Effector memory CD4-positive, alpha-beta T cell (primary cell): ENCODE measurements at regions not wholly inside any gene's neighbourhood (a gene's known extent, or its start where the extent isn't known, plus 50 kb on each side); places are given as distances from the start of the nearest gene placed in this dataset.
"Not testable (repeated sequence)": the region's sequence is repeated elsewhere in the genome, so short reads cannot be mapped to it uniquely, and the experiment has no call there.

ENCODE experiments used
- DNase-seq, 3 donors: peaks; one replicate each; pipeline ENCODE4 v3.0.0-alpha.2; 2020
- H3K27ac ChIP-seq: 2 replicates; pipeline ENCODE4 v1.7.0; 2013; ENCODE audit warnings: mild to moderate bottlenecking, low read length, moderate library complexity; ENCODE audit not compliant: insufficient read depth, poor library complexity, severe bottlenecking
- H3K27me3 ChIP-seq: replicated peaks from 2 replicates; pipeline ENCODE4 v1.7.0; 2013; ENCODE audit warnings: mild to moderate bottlenecking, low read length; ENCODE audit not compliant: insufficient read depth, control insufficient read depth, poor library complexity, severe bottlenecking
- H3K36me3 ChIP-seq: 2 replicates; pipeline ENCODE4 v1.7.0; 2013; ENCODE audit warnings: mild to moderate bottlenecking, low read length, moderate library complexity; ENCODE audit not compliant: control insufficient read depth, insufficient read depth
- H3K4me1 ChIP-seq: 2 replicates; pipeline ENCODE4 v1.7.0; 2013; ENCODE audit warnings: low read length, mild to moderate bottlenecking; ENCODE audit not compliant: control insufficient read depth, insufficient read depth, poor library complexity, severe bottlenecking
- H3K4me3 ChIP-seq: 2 replicates; pipeline ENCODE4 v1.7.0; 2013; ENCODE audit warnings: low read length, low read depth, mild to moderate bottlenecking; ENCODE audit not compliant: insufficient read depth, poor library complexity, severe bottlenecking
- H3K9me3 ChIP-seq: 2 replicates; pipeline ENCODE4 v1.7.0; 2013; ENCODE audit warnings: mild to moderate bottlenecking, low read length, moderate library complexity; ENCODE audit not compliant: control insufficient read depth

GRCh38 chrX:140396326-140396725, 108.5 kb downstream of the SOX3 start:
- not testable (repeated sequence) for H3K4me3 ChIP-seq, H3K27ac ChIP-seq, H3K27me3 ChIP-seq, H3K9me3 ChIP-seq, H3K36me3 ChIP-seq, H3K4me1 ChIP-seq, DNase-seq

GRCh38 chrX:140393507-140393906, 111.4 kb downstream of the SOX3 start:
- Histone ChIP-seq H3K36me3 (no peaks in the 10 kb centered on the region), H3K4me3 (no peak overlapping the region), H3K27me3 (no peaks in the 10 kb centered on the region), H3K27ac (no peak overlapping the region), H3K4me1 (no peaks in the 10 kb centered on the region), H3K9me3 (no peaks in the 10 kb centered on the region)
- DNase-seq = no peak

DNA sequence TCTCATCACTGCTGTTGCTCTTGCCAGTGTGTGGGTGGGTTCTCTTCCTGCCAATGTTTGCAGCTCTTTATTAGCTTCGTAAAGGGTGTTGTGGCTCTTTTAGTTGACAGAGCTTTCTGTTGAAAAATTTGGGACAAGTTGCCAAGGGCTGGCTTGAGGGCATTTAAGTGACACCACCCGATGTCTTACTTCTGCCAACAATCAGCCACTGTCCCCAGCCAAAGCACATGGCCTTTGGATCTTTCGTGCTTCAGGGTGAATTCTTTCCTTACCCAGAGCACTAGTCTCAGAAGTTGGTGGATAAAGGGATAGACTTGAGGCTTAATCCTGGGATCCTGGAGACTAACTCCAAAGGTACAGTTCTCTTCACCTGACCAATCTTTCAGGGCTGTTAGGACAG, 113.6 kb downstream of the SOX3 start:
- Histone ChIP-seq H3K9me3 (no peaks in the 10 kb centered on the region), H3K4me1 (no peaks in the 10 kb centered on the region), H3K36me3 (no peaks in the 10 kb centered on the region), H3K27me3 (no peaks in the 10 kb centered on the region), H3K4me3 (no peak overlapping the region), H3K27ac (no peak overlapping the region)
- no peak for DNase-seq

GRCh38 chrX:140389331-140389730, 115.5 kb downstream of the SOX3 start:
- Histone ChIP-seq H3K4me3 (no peak overlapping the region), H3K4me1 (no peaks in the 10 kb centered on the region), H3K27me3 (no peaks in the 10 kb centered on the region), H3K9me3 (no peaks in the 10 kb centered on the region), H3K36me3 (no peaks in the 10 kb centered on the region), H3K27ac (no peak overlapping the region)
- no peak for DNase-seq

- Histone ChIP-seq H3K4me3 (no peak overlapping the region), H3K9me3 (no peaks in the 10 kb centered on the region), H3K4me1 (no peaks in the 10 kb centered on the region), H3K27ac (no peak overlapping the region), H3K27me3 (no peaks in the 10 kb centered on the region), H3K36me3 (no peaks in the 10 kb centered on the region)
- DNase-seq = no peak
Observed at GRCh38 chrX:140362861-140363260, 142.0 kb downstream of the SOX3 start.

- H3K27me3 ChIP-seq = no peaks in the 10 kb centered on the region
- no peaks in the 10 kb centered on the region for H3K9me3 ChIP-seq
- H3K4me1 ChIP-seq = no peaks in the 10 kb centered on the region
- H3K27ac ChIP-seq = no peak overlapping the region
- DNase-seq = no peak
- H3K4me3 ChIP-seq = no peak overlapping the region
- no peaks in the 10 kb centered on the region for H3K36me3 ChIP-seq
Observed at GRCh38 chrX:140360924-140361323, 143.9 kb downstream of the SOX3 start.

DNA sequence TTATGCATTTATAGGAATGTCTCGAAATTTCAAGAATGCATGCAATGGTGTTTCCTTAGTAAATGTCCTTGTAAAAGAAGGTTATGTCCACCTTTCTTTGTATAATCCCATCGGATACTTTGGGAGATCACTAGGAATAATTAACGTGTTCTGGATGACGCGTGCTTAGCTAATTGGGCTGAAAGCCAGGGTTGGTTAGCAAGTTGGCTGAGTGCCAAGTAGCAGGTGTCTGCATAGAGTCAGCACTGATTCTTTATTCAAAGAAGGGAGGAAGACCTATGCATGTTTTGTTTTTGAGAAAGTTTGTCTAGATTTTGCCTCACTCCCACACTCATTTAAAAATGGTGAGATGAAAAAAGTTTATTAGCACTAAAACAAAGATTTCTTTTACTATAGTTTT, 144.6 kb downstream of the SOX3 start:
- no peak overlapping the region for H3K27ac ChIP-seq
- H3K27me3 ChIP-seq = no peaks in the 10 kb centered on the region
- no peaks in the 10 kb centered on the region for H3K36me3 ChIP-seq
- H3K4me3 ChIP-seq = no peak overlapping the region
- no peaks in the 10 kb centered on the region for H3K4me1 ChIP-seq
- H3K9me3 ChIP-seq = no peaks in the 10 kb centered on the region
- DNase-seq = no peak

DNA sequence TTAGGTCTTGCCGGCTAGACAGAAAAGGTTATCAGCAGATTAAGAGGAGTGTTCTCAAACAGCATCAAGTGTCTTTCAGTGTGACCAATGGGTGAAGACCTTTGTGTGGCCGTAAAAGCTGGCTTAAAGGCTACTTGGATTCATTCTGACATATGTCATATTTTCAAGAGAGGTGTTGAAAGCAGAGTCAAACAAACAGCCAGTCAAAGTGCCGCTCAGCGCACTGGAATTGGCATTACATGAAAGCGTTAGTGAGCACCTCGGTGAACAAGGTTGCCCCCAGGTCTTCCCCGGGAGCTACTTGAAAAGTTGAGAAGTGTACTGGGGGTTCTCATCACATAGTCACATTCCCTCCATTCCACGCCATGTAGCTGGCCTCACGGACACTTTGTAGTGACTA, 148.9 kb downstream of the SOX3 start:
- Histone ChIP-seq H3K9me3 (no peaks in the 10 kb centered on the region), H3K27ac (no peak overlapping the region)
- no peak for DNase-seq

GRCh38 chrX:140355429-140355828, 149.4 kb downstream of the SOX3 start:
- H3K27ac ChIP-seq = no peak overlapping the region
- no peaks in the 10 kb centered on the region for H3K9me3 ChIP-seq
- no peak overlapping the region for H3K4me3 ChIP-seq
- DNase-seq = no peak
- no peaks in the 10 kb centered on the region for H3K4me1 ChIP-seq
- H3K36me3 ChIP-seq = no peaks in the 10 kb centered on the region
- no peaks in the 10 kb centered on the region for H3K27me3 ChIP-seq

More for the DNA sequence above, 148.9 kb downstream of the SOX3 start:
- no peaks in the 10 kb centered on the region for H3K27me3 ChIP-seq
- H3K4me3 ChIP-seq = no peak overlapping the region
- no peaks in the 10 kb centered on the region for H3K4me1 ChIP-seq
- H3K36me3 ChIP-seq = no peaks in the 10 kb centered on the region

GRCh38 chrX:140354431-140355120, 150.3 kb downstream of the SOX3 start:
- DNase-seq = no peak

More at GRCh38 chrX:140354431-140355120, 150.3 kb downstream of the SOX3 start:
- no peak overlapping the region for H3K4me3 ChIP-seq
- H3K9me3 ChIP-seq = no peaks in the 10 kb centered on the region
- H3K4me1 ChIP-seq = no peaks in the 10 kb centered on the region
- no peak overlapping the region for H3K27ac ChIP-seq
- no peaks in the 10 kb centered on the region for H3K36me3 ChIP-seq
- H3K27me3 ChIP-seq = no peaks in the 10 kb centered on the region
